GM19240 (cell line): ENCODE measurements at regions not wholly inside any gene's neighbourhood (a gene's known extent, or its start where the extent isn't known, plus 50 kb on each side); places are given as distances from the start of the nearest gene placed in this dataset.

ENCODE experiments used
- DNase-seq: peaks from one replicate; pipeline ENCODE4 v3.0.0; 2011; ENCODE audit warnings: low spot score; ENCODE audit not compliant: insufficient read length

DNA sequence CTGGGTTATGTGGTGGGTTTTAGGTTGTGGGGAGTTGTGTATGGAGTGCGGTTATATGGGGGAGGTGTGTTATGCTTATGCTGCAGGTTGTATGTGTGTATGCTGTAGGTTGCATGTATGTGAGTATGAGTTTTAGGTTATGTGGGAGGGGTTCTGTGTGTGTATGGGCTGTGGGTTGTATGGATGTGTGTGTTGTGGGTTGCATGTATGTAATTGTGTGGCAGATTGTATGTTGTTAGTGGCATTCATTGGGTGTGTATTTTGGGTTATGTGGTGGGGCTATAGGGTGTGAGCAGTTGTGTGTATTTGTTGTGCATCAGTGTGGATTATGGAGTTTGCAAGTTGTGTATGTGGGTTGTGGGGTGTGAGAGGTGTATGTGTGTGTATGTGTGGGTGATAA, 277.4 kb downstream of the NPIPA8 start:
- no peak for DNase-seq

DNA sequence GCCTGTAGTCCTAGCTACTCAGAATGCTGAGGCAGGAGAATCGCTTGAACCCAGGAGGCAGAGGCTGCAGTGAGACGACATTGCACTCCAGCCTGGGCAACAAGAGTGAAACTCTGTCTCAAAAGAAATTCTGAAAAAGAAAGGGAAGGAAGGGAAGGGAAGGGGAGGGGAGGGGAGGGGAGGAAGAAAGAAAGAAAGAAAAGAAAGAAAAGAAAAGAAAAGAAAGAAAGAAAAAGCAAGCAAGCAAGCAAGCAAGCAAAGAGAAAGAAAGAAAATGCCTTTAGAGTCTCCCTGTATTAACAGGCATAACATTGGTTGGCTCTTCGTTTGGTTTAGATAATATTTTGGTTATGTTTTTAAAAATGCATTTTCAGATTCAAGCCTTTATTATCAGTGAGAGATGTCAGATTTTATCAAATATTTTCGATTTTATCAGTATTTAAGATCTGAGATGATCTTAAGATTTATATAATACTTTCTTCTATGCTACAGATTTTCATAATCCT, 281.1 kb downstream of the NPIPA8 start:
- DNase-seq = no peak

DNA sequence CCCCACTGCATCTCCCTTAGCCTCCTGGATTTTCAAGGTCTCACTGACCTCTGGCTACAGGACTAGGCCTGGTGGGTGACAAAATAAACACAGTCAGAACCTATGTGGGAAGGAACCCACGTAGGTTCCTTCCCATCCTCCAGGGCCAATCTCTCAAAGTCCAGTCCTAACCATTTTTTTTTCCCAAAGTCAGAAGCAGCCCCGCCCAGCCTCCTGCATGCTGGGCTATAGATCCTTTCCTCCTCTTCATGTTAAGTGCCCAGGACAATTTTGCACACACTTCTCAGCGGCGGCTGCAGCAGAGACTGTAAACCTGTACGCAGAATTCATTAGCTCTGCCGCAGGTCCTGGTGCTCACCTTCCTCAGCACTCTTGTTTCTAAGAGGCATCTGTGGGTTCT, 285.8 kb downstream of the NPIPA8 start:
- no peak for DNase-seq

DNA sequence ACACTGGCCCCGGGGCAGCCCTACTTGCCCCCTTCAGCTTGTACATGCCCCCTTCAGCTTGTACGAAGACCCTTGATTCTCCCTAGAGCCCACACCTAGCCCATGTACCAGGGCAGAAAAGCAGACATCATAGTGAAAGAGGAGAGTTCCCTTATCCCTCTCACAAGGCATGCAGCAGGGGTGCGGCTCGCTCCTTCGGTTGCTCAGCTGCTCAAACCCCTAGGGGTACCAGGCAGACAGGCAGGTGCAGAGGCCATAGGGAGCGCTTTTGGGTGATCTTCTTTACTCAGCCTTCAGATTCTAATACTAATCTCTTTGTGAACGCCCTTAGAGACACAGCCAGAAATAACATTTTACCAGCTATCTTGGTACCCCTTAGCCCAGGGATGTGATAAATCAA, 286.3 kb downstream of the NPIPA8 start:
- DNase-seq = no peak

DNA sequence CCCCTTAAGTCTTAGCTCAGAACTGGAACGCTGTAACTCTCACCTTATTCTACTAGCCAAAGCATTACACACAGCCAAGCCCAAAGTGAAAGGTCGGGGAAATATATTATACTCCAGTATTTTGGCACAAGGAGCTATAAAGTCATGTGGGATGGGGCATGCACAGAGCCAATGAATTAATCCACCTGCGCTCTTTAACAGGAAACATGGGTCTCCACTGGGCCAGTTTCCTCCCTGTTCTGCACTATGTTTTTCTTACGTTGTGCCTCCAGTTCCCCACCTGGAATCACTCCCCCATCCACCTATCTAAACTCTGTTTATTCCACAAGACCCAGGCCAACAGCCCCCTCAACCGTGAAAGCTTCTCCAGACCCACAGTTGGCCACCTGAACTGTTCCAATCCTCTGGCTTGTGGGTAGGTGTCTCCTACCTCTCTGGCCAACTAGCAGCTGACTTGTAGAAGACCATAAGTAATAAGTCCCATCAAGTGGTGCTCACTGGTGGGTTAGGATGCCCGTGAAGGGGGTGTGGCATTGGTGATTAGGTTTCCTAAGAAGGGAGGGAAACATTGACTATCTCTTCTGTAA, 286.9 kb downstream of the NPIPA8 start:
- no peak for DNase-seq

DNA sequence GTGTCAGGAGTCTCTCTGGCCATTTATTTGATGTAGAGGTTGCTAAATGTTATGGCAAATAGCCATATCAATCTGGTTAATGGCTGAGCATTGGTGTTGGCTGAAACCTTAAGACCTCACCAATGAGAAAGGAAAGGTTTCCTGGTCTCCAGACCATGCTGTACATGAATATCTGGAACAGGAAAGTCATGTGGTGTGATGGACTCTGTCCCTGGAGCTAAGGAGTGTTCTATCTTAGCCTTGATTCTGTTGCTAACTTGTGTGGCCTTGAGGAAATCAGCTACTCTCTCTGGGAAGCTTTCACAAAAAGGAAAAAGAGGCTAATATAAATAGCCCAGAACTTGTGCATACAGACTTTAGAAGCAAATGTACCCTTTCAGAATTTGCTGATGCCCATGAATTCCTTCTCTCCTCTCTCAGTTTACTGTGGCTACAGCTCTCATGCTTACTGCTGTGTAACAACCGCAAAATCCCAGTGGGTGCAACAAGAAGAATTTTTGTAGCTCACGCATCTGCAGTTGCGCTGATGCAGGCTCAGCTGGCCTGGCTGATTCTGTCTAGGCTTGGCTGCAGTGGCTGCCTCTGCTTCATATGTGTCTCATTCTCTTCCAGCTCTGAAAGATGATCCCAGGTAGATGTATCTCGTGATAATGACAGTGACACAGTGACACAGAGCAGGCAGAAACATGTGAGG, 287.5 kb downstream of the NPIPA8 start:
- no peak for DNase-seq

DNA sequence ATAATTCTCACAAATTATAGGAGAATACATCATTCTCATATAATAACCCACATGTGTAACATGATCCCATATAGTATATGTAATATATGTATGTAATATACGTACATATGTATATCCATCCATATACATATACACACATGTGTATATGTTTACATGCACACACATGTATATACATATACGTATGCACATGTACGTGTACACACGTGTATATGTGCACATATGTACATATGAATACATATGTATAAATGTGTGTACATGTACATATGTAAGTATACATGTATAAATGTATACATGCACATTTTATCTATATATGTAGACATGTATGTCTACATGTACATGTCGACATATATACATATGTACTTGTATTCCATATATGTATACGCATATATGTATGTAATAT, 288.8 kb downstream of the NPIPA8 start:
- DNase-seq = no peak

DNA sequence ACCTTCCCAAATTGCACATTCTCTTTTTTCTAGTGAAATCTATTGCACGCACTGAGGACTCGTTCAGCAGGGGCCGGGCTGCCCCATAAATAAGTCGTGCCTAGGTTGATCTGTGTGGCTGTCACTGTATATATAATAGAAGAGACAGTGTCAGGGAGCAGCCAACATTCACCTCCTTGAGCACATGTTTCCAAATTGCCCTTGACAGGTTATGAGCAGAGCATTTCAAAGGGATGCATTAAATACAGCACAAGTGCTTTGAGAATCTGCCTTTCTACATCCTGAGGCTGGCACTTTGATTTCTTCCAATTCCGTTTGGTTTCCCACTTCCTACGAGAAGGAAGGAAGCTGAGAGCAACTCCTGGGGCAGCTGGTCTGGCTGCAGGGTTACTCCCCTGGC, 291.2 kb downstream of the NPIPA8 start:
- no peak for DNase-seq

DNA sequence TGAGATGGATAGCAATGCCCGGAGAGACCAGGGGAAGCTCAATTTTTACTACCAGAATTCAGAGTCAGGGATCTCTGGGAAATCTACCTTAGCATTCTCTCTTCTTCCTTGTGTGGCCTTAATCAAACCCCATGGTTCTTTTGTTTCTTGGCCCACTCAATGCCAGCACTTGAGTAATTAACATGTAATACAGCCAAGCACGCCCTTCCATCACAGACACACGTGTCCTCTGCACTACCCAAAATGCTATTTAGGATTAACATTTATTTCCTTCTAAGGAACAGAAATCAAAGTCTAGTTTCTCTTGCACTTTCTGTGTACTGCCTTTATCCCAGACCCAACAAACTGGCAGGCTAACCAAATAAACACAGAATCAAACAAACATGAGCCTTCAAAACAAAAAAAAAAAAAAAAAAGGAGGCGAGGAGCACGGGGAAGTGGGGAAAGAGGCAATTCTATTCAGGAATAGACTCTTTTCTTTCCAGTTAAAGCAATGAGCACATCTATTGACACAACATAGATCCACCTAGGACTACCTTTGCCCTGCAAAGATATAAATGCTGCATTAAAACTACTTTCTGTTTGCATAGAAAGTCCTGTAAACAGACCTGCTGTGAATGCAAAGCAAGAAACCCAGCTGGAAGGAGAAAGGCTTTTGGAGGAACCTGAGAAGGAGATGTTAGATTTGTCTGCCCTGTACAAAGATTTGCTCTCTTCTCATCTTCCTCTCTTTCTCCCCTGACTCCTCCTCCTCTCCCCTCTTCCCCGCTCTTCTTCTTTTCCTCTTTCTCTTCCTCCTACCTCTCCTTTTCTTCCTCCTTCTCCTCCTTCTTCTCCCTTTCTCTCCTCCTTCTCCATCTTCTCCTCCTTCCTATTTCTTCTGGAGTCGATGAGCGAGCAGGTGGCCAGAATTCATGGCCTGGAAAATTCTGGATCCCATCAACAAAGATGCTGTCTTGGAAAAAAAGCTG, 294.4 kb downstream of the NPIPA8 start:
- DNase-seq = no peak

DNA sequence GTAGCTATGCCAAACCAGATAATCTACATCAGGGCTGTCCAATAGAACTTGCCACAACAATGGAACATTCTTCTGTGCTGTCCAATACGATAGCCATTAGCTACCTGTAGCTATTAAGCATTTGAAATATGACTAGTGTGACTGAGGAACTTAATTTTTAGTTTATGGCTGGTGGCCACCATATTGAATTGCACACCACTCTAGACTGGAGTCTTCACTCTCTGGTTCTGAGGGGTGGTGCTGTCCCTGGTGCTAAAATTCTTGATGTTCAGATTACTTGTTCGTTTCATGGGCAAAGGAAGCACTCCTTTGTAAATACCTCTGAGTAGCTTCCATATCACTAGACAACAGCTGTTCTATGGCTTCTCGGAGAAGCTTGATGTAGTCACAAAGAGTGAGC, 296.6 kb downstream of the NPIPA8 start:
- DNase-seq = no peak

DNA sequence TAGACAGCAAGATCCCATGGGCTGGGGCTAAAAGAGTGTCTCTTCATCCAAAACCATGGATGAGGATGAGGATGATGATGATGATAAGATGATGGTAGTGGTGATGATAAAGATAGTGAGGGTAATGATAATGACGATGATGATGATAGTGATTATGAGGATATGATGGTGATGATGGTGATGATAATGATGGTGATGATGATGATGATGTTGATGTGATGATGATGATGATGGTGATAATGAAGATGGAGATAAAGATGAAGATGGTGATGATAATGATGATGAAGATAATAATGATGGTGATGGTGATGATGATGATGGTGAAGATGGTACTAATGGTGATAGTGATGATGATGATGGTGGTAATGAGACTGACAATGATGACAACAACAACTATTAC, 299.5 kb downstream of the NPIPA8 start:
- no peak for DNase-seq

DNA sequence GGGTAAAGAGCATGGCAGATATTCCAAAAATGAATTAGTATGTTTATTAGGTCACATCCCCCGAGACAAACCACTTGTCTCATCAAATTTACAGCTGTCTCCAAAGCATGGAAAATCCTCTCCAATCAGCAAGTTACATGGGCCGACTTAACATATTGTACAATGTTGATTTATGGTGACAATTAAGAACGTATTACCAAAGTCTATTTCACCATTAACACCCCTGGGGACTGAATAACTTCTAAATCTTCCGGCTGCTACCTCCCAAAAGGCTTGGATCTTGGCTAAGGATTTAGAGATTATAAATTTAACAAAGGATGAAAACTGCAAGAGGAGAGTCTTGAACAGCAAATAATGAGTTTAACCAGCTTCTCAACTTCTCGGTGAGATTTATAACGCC, 311.9 kb downstream of the NPIPA8 start:
- DNase-seq = no peak

DNA sequence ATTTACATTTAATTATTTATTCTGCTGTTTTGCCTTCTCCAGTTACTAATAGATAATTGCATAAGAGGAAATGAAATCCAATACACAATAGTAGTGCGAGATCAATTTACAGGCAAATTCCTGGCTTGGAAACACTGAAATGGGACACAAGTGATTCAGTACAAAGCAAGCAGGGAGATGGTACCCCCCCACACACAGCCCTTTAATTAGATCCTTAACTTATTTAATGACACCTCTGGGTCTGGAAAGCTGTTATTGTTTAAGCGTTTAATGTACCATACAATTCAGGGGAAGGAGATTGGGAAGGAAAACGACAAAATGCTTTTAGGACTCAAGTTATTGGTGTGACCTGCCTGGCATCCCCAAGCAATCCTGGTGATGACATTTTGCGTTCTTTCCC, 318.2 kb downstream of the NPIPA8 start:
- DNase-seq = no peak

DNA sequence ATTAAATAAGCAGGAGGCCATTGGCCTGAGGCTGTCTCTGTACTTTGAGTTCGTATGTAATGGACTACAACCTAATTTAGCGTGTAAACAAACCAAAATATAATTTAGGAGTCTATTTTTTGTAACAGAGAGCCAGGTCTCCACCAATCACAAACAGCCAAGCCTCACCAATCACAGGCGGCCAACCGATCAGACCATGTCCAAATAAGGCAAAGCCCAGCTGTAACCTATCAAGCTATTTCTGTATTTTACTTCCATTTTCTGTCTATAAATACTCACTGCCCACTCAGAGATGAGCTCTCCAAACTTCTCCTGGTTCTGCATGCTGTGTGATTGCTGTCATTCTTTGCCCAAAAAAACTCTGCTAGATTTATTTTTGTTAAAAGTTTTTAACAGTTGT, 322.7 kb downstream of the NPIPA8 start:
- no peak for DNase-seq

DNA sequence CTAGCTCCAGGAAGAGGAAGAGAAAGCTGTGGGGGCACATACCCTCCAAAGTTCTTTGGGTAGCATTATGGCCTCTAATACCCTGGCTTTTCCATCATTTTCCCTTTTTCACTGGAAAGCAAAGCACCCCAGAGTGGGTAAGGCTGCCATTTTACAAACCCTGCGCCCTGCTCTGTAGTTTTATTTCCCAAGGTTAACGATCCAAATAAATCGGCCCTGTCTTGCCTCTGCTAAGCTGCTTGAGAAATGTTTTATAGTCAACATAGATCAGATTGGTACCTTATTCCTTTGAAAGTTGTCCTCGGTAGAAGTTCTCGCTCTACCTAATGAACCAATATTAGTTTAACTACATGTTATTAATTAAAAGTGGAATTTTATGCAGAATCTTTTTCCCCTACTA, 328.2 kb downstream of the NPIPA8 start:
- DNase-seq = no peak

DNA sequence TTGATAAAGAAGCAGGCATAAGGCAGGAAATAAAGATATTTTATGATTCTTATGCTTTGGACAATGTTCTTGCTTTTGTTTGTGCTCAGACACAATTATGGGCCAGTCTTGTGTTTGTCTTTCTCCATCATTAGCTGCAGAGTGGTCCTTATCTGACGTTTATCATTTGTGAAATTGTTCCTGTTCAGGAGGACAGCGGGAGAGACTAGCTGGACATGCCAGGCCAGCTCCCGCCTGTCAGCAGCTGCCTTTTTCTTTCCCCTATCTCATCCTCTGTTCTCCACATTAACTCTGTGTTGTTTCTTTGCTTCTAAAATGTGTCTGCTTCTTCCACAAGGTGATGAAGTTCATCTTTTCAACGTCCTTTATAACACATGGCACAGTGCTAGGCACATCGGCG, 333.5 kb downstream of the NPIPA8 start:
- no peak for DNase-seq

DNA sequence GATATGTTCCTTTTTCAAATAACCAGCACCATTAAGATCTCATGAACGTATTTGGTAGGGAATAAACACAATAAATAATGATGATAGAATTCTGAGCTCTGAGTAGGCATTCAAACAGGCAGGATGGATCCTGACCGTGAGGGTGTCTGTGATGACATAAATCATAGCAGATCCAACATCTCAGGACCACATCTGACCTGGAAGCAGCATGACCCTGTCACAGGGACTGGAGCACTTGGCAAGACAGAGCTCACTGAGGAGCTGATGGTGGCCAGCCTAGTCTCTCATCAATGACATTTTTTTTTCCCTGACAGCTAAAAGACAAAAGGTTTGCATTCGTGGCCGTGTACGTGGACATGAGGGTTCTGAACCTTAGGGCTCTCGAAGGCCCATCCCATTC, 337.5 kb downstream of the NPIPA8 start:
- DNase-seq = no peak

DNA sequence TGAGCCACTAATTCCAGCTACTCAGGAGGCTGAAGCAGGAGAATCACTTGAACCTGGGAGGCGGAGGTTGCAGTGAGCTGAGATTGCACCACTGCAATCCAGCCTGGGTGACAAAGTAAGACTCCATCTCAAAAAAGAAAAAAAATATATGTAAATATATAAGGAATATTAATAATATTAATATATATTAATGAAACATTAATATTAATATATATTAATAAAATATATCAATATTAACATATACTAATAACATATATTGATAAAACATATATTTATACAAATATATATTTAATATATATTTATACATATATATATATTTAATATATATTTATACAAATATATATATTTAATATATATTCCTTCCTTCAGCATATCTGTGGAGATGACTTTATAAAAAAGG, 338.0 kb downstream of the NPIPA8 start:
- no peak for DNase-seq

DNA sequence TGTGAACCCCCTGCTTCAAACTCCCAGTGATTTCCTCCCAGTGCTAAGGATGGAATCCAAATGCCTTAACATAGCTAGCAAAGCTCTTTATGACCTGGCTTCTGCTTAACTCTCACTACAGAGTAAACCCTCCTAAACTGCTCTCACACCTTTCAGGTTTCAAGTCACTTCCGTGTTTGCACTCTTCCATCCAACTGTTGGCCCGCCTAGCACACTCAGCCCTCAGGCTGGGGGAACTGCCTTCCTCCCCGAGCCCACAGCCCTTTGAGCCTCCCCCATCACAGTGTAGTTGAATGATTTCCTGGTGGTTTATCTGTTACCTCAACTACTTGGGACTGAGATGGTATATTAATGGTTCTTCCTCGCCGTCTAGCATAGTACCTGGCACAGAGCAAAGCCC, 342.5 kb downstream of the NPIPA8 start:
- no peak for DNase-seq

DNA sequence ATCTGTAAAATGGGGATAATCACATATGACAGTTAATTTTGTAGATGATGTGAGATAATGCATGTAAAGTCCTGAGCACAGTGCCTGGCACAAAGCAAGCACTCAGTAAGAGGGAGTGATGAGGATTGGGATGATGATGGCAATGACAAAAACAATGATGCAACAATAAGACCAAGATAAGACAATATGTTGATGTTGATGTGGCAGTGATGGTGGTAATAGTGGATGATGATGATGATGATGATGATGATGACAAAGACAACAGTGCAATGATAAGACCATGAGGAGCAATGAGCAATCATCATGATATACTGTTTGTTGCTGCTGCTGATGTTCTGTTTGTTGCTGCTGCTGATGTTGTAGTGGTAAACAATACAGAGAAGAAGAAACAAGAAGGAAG, 344.1 kb downstream of the NPIPA8 start:
- DNase-seq = no peak

DNA sequence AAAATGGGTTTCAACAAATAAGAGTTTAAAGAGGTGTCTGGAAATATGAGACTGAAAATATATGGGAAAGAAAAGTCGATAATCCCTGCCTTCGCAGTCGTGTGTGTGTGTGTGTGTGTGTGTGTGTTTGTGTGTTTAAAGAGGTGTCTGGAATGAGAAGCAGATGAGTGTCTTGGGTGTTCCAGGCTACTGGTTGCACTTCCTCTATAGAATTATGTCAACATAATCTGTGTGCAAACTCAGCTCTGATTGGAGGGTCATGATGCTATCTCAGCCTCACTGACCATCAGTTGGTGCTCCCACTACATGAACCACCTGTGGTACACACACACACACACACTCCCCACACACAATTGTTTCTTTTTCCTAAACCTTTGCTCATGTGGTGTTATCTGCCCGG, 347.3 kb downstream of the NPIPA8 start:
- DNase-seq = no peak

DNA sequence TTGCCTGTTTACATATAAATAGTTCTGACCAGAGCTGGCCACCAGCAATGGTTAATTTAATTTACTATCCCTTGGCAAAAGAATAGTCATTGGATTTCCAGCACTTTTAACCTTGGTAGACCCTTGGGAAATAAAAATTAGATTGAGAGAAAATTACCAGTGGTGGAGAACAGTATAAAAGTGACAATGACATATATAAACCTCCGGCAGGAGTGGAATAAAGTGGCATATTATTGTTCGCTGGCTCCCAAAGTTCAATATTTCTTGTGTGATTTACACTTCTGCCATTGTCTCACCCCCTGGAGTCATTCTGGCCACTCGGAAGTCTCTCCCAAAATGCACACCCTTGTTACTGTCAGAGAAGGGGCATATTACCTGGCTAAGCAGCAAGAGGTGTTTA, 347.7 kb downstream of the NPIPA8 start:
- DNase-seq = no peak
